GM21619 (cell line): ENCODE measurements at regions not wholly inside any gene's neighbourhood (a gene's known extent, or its start where the extent isn't known, plus 50 kb on each side); places are given as distances from the start of the nearest gene placed in this dataset.

Experiments
- ATAC-seq: cut with Tn5 transposase; IDR thresholded peaks from one replicate; pipeline ENCODE4 v1.9.1; 2021; ENCODE audit not compliant: unreplicated experiment

- no peak for ATAC-seq
Observed at GRCh38 chr18:10056506-10056905, 142.7 kb downstream of the VAPA start.

GRCh38 chr18:10057401-10057893 is 143.6 kb downstream of the VAPA start:
- no peak for ATAC-seq

GRCh38 chr18:10057894-10058791 is 144.3 kb downstream of the VAPA start:
- ATAC-seq = no peak

GRCh38 chr18:10059610-10060468 is 146.0 kb downstream of the VAPA start:
- no peak for ATAC-seq

GRCh38 chr18:10060469-10060782 is 146.6 kb downstream of the VAPA start:
- ATAC-seq = no peak

DNA sequence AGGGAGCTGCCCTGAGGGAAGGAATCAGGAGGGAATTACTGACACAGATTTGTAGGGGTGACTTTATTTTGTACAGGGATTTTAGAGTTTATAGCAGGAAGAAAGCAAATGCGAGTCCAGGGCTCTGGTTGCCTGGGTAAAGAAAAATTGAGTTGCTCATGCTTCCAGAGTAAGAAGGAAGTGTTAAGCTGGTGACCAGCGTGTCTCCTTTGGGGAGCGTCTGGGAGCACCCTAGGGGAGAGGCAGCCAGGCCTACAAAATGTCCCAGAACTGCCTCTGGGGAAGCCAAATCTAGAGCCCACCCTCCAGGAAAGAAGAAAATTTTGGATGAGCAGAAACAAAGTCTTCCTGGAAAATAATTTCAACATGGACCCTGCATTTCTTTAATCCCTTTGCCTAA is 147.0 kb downstream of the VAPA start:
- no peak for ATAC-seq

DNA sequence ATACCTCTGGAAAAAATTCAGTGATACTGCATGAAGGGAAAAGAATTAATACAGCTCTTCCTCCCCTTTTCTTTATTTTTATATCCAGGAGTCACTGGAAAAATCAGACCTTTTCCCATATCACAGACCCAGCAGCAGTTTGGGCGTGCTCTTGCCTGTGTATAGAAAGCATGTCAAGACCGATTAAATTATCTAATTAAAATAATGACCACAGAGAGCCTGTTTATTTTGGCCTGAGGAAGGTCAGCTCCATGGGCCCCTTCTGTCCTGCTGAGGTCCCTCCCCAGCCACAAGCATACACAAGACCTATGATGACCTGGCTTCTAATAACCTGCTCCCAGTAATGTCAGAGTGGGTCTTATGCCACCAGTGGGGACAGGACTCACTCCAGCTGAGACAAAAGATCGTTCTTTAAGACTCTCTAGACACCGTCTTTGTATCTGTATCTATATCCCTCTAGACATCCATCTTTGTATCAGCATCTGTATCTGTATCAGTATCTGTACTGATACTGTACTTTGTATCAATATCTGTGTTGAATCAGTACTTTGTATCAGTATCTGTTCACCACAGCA is 147.8 kb downstream of the VAPA start:
- ATAC-seq = no peak

DNA sequence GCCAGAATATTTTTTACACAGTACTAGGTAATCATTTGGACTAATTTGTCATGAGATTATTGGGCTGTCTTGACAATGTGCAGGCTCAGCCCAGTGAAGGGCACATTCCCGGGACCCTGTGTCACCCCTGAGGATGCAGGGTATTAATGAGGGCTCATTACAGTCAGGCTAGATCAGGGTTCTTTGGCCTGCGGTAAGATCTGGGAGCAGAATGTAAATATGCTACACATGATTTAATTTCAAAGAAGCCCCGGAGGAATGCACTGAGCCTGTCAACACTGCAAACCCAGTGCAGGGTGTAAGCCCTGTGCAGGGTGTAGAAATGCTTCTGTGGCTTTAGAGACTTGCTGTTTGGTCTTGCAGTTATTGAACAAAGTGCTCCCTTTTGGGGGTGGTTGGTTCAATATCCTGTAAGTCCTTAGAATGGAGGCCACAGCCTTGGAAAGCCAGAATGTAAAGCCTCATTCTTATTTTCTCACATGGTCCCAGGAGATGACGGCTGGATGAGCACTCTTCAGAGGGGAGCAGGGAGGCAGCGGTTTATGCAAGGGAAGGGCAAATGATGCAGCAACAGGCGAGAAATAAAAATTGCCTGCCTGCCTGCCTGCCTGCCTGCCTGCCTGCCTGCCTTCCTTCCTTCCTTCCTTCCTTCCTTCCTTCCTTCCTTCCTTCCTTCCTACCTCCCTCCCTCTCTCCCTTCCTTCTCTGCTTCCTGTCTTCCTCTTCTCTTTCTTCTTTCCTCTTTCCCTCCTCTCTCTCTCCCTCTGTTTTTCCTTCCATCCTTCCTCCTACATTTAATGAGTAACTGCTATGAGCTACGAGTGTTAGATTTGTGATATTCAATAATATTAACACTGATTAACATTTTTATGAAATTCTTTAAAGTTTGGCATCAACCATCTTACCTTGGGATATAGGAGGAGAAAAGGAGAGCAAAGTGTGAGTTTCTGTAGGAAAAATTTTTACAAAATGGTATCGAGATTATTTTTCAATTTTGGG is 148.8 kb downstream of the VAPA start:
- ATAC-seq = no peak

GRCh38 chr18:10063489-10063888 is 149.7 kb downstream of the VAPA start:
- ATAC-seq = no peak

DNA sequence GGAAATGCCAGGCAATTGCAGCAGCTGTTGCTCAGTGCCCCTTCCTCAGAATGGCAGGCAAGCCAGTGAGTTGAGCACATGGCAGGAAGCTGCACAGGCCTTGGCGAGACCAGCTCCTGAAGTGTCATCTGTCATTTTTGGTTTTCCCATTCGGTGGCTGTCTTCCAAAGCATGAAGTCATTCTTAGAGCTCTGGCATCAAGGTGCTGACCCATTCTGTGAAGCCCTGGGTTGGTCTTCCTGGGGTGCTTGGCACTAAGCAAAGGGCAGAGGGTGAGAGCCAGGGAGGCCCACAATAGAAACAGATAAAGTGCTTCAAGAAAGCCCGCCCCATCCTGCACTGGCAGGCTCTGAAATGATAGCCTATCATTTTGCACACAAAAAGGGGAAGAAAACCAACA is 150.5 kb downstream of the VAPA start:
- no peak for ATAC-seq

DNA sequence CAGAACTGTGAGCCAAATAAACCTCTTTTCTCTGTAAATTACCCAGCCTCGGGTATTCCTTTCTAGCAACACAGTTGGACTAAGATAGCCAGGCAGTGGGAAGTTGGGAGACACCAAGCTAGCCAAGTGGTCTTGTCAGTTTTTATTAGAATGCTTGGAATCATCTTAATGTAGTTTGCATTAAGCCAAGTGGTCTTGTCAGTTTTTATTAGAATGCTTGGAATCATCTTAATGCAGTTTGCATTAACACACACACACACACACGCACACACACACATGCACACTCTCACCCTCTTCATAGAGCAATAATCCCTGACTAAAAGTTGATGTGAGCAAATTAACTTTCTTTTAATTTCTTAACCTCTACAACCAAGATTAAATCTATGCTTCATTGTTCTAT is 151.5 kb downstream of the VAPA start:
- ATAC-seq = no peak

DNA sequence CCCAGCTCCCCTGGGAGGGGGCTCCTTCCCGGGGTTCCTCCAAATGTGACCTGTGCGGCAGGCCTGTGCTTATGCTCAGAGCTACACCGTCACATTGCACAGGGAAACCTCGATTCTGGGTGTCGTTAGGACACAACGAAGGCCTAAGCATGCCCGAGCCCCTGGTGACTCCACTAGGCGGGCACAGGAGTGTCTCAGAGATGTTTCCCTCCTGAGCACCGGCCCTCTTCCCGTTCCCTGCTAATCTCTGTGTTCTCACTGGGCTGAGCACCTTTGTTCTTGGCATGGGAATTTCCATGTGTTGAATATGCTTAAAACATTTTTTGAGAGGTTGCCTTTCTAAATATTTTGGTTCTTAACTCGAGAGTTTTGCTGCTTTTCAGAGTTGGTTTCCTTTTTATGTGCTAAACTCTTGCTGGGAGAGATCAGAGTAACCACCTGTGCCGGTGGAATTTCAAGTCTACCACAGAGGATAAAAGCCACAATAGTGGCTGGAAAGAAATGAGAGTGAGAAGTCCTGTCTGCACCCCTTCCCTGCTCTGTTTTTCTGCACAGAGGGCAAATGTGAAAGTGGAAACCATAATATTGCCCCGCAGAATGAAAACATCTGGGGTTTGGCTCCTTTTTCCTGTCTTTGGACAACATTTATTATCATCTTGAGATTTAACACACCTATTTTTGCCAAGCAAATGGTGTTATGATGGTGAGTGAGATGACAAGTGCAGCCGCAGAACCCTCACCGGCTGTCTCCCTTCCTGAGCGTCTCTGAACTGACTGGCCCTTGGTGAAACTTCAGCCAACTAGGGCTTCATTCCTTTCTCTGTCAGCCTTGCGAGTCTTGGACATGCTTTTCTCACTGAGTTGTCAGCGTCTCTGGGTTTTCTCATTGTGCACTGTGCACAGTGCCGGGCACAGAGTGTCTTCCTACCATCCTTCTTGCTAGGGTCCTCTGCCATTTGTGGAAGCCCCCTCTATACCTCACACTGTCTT is 154.1 kb downstream of the VAPA start:
- ATAC-seq = no peak

DNA sequence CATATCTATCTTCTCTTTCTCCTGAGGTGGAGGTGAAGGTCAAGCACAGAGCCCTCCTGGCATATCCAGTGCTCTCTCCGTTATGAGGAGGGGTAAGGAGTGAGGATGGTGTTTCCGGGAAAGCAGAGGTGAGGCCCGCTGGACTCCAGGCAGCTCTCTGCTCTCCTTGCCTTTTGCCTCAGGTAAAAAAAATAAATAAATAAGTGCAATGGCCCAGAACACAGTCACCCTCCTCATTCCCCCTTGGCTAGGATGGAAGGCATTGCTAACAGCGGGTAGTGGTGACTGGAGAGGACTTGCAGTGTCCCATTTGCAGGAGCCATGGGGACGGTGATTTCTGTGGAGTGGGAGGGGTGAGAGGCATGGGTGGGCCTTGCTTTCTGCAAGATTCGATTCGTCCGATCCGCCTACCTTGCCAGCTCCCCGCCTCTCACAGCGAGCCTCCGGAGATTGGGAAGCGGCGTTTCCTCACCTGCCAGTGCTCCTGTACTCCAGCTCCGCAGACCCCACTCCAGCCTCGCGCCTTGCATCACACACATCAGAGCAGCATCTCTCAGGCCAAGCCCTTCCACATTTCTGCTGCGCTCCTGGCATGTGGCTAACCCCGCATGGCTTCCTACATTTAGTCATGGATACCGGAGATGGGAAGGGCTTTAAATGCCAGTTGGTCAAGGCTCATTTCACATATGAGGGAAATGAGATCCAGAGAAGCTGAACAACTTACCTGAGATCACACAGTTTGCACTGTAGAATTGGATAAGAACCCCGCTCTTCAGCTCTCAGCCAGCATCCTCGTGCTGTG is 155.2 kb downstream of the VAPA start:
- ATAC-seq = no peak

DNA sequence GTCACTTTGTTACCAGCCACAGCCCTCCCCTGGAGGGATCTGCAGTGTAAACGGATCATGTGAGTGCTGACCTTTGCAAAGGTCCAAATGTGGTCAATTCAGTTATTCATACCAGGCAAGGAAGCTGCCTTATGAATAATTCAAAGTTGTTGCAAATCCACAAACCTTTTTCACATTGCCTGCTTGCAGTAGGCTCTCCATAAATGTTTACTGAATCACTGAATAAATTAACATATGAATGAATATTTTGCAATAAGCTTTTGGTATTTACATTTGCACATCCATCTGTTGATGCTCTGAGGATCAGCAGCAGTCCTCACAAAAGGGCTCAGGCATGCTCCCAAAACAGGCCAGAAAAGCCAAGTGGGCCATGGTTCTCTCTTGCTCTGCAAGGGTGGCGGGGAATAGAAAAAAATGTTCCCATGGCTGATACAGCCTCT is 156.8 kb downstream of the VAPA start:
- no peak for ATAC-seq

GRCh38 chr18:10072671-10073175 is 158.9 kb downstream of the VAPA start:
- ATAC-seq = no peak

GRCh38 chr18:10074110-10074509 is 160.3 kb downstream of the VAPA start:
- ATAC-seq = no peak

GRCh38 chr18:10074728-10075127 is 160.9 kb downstream of the VAPA start:
- ATAC-seq = no peak

GRCh38 chr18:10076502-10077030 is 162.8 kb downstream of the VAPA start:
- no peak for ATAC-seq
